C4-2B (cell line): ENCODE measurements at regions not wholly inside any gene's neighbourhood (a gene's known extent, or its start where the extent isn't known, plus 50 kb on each side); places are given as distances from the start of the nearest gene placed in this dataset.
"Not testable (repeated sequence)": the region's sequence is repeated elsewhere in the genome, so short reads cannot be mapped to it uniquely, and the experiment has no call there.

Source experiments
- H3K27ac ChIP-seq: fragments of 450-650 bp; 2 replicates; pipeline ENCODE4 v1.5.1; 2017
- CTCF ChIP-seq: fragments of 450-650 bp; conservative IDR thresholded peaks from 2 replicates; pipeline ENCODE4 v1.5.1; 2017; ENCODE audit warnings: mild to moderate bottlenecking
- ZFX ChIP-seq: fragments of 450-650 bp; IDR thresholded peaks from 2 replicates; pipeline ENCODE4 v1.6.1; 2017

GRCh38 chr6:150690681-150691080 lies 91.0 kb downstream of the PLEKHG1 start:
- no peak overlapping the region for H3K27ac ChIP-seq
- TF ChIP-seq CTCF (no peak), ZFX (no peak)

- no peak overlapping the region for H3K27ac ChIP-seq
- TF ChIP-seq ZFX (no peak), CTCF (no peak)
These were observed 91.8 kb downstream of the PLEKHG1 start for GRCh38 chr6:150691463-150691862.

- TF ChIP-seq CTCF (no peak), ZFX (no peak)
- no peak overlapping the region for H3K27ac ChIP-seq
These were observed 92.9 kb downstream of the PLEKHG1 start for GRCh38 chr6:150692604-150693003.

- no peak overlapping the region for H3K27ac ChIP-seq
- TF ChIP-seq ZFX (no peak), CTCF (no peak)
These were observed 95.2 kb downstream of the PLEKHG1 start for GRCh38 chr6:150694889-150695288.

GRCh38 chr6:150695652-150696051 lies 96.0 kb downstream of the PLEKHG1 start:
- TF ChIP-seq ZFX (no peak), CTCF (no peak)
- no peak overlapping the region for H3K27ac ChIP-seq

GRCh38 chr6:150696190-150696589 lies 96.5 kb downstream of the PLEKHG1 start:
- no peak overlapping the region for H3K27ac ChIP-seq
- TF ChIP-seq CTCF (no peak), ZFX (no peak)

- H3K27ac ChIP-seq, result not testable (repeated sequence)
These were observed 97.2 kb downstream of the PLEKHG1 start for GRCh38 chr6:150696918-150697317.

- H3K27ac ChIP-seq, result no peak overlapping the region
- no peak for TF ChIP-seq CTCF
- TF ChIP-seq ZFX, result no peak
These were observed 97.8 kb downstream of the PLEKHG1 start for GRCh38 chr6:150697515-150697914.
